Epithelial cell of proximal tubule (primary cell): ENCODE measurements at regions not wholly inside any gene's neighbourhood (a gene's known extent, or its start where the extent isn't known, plus 50 kb on each side); places are given as distances from the start of the nearest gene placed in this dataset.

Experiments used
- DNase-seq: peaks from one replicate; pipeline ENCODE4 v3.0.0-alpha.2; 2011; ENCODE audit warnings: low read depth
- H3K4me3 ChIP-seq: 2 replicates; pipeline ENCODE4 v1.5.1; 2011; ENCODE audit warnings: low read depth, mild to moderate bottlenecking, low read length
- CTCF ChIP-seq: conservative IDR thresholded peaks from 2 replicates; pipeline ENCODE4 v1.5.1; 2012; ENCODE audit warnings: low read depth, mild to moderate bottlenecking, low read length

DNA sequence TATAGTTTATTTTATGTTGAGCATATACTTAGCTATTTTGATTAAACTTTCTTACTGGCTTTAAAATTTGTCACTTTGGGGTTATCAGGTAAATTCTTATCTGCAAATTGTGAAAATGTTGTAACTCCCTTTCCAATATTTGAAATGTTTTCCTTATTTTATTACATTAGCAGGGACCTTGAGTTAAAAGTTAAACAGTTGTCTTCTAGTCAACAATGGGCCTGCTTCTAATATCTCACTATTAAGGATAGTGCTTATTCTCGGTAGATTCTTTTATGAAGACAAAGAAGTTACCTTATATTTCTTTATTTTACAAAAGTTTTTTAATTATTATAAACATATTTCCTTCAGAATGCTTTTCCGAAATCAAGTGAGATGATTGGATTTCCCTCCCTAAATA is 53.7 kb upstream of the AHR start:
- no peak for TF ChIP-seq CTCF
- H3K4me3 ChIP-seq, result no peak overlapping the region

GRCh38 chr7:17247357-17247756 is 51.1 kb upstream of the AHR start:
- no peak for TF ChIP-seq CTCF
- H3K4me3 ChIP-seq, result no peak overlapping the region
- DNase-seq, result no peak

More for the DNA sequence above, 53.7 kb upstream of the AHR start:
- DNase-seq, result no peak

DNA sequence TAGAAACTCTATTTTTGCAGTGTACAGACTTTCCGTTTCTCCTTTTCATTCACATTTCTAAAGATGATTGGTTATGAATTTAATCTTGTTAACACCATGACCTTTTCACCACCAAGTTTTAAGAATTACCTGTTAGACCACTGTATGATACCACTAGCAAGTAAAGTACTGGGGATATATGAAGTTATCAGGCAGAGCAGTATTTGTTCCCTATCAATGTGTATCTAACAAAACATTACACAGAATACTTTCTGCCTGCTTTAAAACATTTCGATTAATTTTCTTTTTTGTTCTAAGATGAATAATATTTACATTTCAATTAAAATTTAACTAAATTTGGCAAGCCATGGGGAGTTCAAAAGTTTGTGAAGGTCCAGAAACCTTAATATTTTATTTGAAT is 49.9 kb upstream of the AHR start:
- TF ChIP-seq CTCF, result no peak
- no peak for DNase-seq
- H3K4me3 ChIP-seq, result no peak overlapping the region
